Osteocyte (in vitro differentiated cells): ENCODE measurements at regions not wholly inside any gene's neighbourhood (a gene's known extent, or its start where the extent isn't known, plus 50 kb on each side); places are given as distances from the start of the nearest gene placed in this dataset.

ENCODE experiments used
- DNase-seq: peaks from one replicate; pipeline ENCODE4 v3.0.0; 2021; ENCODE audit warnings: mixed read lengths; ENCODE audit not compliant: unreplicated experiment; ENCODE audit errors: extremely low spot score
- H3K27ac Mint-ChIP-seq: one replicate; pipeline ENCODE4 v1.8.0; 2021; ENCODE audit warnings: mild to moderate bottlenecking, mixed read lengths; ENCODE audit not compliant: unreplicated experiment
- H3K27me3 Mint-ChIP-seq: one replicate; pipeline ENCODE4 v1.8.0; 2021; ENCODE audit warnings: mixed read lengths; ENCODE audit not compliant: unreplicated experiment
- H3K36me3 Mint-ChIP-seq: one replicate; pipeline ENCODE4 v1.8.0; 2021; ENCODE audit warnings: mixed read lengths; ENCODE audit not compliant: unreplicated experiment
- H3K4me1 Mint-ChIP-seq: one replicate; pipeline ENCODE4 v1.8.0; 2021; ENCODE audit warnings: mixed read lengths; ENCODE audit not compliant: unreplicated experiment
- H3K4me3 Mint-ChIP-seq: one replicate; pipeline ENCODE4 v1.8.0; 2021; ENCODE audit warnings: mild to moderate bottlenecking, moderate library complexity, mixed read lengths; ENCODE audit not compliant: unreplicated experiment
- H3K9me3 Mint-ChIP-seq: one replicate; pipeline ENCODE4 v1.8.0; 2021; ENCODE audit warnings: mixed read lengths; ENCODE audit not compliant: unreplicated experiment
- TF ChIP-seq, protein P1 (sequence below): fragments of 200-600 bp; sonication (generic); IDR thresholded peaks from 2 replicates; pipeline ENCODE4 v1.5.0; 2021; ENCODE audit warnings: antibody characterized with exemption, mild to moderate bottlenecking, moderate library complexity

DNA sequence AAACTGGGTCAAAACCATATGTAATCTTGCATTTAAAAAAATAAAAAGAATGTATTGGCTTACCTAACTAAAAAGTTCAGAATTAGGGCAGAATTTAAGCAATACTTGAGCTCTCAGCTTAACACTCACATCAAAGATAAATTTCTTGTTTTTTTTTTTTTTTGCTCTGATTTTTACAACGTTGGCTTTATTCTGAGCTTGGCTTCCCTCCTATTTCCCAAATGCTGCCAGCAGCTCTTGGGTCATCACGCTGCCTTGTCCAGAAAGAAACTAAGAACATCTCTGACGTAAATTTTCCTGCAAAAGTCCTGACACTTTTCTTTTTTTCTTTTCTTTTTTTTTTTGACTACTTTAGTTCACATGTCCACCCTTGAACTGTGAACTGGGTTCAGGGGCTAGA, 150.6 kb upstream of the TGFBR2 start:
- peaks cover 2% of the 10 kb centered on the region for H3K36me3 Mint-ChIP-seq
- H3K27ac Mint-ChIP-seq: no peak overlapping the region
- peaks cover 11% of the 10 kb centered on the region for H3K4me1 Mint-ChIP-seq
- no peaks in the 10 kb centered on the region for H3K27me3 Mint-ChIP-seq
- H3K4me3 Mint-ChIP-seq: no peak overlapping the region
- peaks cover 18% of the 10 kb centered on the region for H3K9me3 Mint-ChIP-seq
- DNase-seq: no peak
- TF ChIP-seq, protein P1, sequence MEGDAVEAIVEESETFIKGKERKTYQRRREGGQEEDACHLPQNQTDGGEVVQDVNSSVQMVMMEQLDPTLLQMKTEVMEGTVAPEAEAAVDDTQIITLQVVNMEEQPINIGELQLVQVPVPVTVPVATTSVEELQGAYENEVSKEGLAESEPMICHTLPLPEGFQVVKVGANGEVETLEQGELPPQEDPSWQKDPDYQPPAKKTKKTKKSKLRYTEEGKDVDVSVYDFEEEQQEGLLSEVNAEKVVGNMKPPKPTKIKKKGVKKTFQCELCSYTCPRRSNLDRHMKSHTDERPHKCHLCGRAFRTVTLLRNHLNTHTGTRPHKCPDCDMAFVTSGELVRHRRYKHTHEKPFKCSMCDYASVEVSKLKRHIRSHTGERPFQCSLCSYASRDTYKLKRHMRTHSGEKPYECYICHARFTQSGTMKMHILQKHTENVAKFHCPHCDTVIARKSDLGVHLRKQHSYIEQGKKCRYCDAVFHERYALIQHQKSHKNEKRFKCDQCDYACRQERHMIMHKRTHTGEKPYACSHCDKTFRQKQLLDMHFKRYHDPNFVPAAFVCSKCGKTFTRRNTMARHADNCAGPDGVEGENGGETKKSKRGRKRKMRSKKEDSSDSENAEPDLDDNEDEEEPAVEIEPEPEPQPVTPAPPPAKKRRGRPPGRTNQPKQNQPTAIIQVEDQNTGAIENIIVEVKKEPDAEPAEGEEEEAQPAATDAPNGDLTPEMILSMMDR: no peak

DNA sequence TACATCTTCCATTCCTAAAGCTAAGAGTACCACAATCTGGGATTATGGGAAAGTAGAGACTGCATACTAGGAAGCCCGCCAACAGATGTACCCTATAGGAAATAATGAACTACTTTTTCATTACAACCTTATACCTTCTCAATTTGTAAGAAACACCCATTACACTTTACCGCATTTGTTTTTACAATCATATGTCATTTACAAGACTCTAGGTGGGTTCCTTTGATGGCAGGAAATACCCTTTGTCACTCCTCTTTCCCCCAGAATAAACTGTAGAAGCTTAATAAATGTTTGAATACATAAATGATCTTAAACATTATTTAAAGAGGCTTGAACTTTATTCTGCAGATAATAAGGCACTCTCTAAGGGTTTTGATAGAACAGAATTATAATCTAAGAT, 150.1 kb upstream of the TGFBR2 start:
- H3K36me3 Mint-ChIP-seq: peaks cover 2% of the 10 kb centered on the region
- H3K27me3 Mint-ChIP-seq: no peaks in the 10 kb centered on the region
- TF ChIP-seq, protein P1: no peak

DNA sequence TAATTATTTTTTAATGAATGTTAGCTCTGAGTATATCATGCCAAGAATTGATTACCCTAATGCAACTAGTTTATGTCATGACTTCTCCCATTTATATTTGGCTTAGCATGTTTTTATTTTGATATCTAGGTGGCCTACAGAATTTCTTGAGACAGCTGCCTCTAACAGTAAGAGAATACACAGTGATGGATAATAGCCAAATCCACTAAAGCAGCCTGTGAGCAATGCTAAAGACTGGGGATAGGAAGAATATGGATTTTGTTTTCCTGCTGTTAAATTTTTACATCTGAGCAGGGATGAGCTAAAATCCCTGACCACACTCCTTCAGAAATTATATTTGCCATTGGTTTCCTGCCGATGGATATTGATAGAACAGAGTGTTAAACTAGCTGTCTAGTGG, 149.3 kb upstream of the TGFBR2 start:
- Mint-ChIP-seq H3K9me3 (peaks cover 14% of the 10 kb centered on the region), H3K4me3 (no peak overlapping the region), H3K36me3 (peaks cover 2% of the 10 kb centered on the region), H3K27me3 (no peaks in the 10 kb centered on the region), H3K4me1 (peaks cover 11% of the 10 kb centered on the region), H3K27ac (no peak overlapping the region)
- TF ChIP-seq, protein P1: no peak
- no peak for DNase-seq

More for the DNA sequence above, 150.1 kb upstream of the TGFBR2 start:
- Mint-ChIP-seq H3K27ac (no peak overlapping the region), H3K4me3 (no peak overlapping the region), H3K4me1 (peaks cover 11% of the 10 kb centered on the region), H3K9me3 (peaks cover 18% of the 10 kb centered on the region)
- no peak for DNase-seq

DNA sequence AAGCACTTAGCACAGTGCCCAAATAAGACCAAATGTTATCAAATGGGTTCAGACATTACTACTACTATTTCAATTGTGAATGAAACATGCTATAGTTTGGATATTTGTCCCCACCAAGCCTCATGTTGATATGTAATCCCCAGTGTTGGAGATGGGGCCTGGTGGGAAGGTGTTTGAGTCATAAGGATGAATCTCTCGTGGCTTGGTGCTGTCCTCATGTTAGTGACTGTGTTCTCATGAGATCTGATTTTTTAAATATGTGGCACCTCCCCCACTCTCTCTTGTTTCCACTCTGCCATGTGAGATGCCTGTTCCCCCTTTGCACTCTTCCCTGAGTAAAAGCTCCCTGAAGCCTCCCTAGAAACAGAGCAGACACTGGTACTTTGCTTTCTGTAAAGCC, 148.7 kb upstream of the TGFBR2 start:
- no peak for DNase-seq
- Mint-ChIP-seq H3K4me1 (peaks cover 10% of the 10 kb centered on the region), H3K27me3 (no peaks in the 10 kb centered on the region), H3K9me3 (peaks cover 8% of the 10 kb centered on the region), H3K27ac (no peak overlapping the region), H3K36me3 (peaks cover 2% of the 10 kb centered on the region), H3K4me3 (no peak overlapping the region)
- TF ChIP-seq, protein P1: no peak

DNA sequence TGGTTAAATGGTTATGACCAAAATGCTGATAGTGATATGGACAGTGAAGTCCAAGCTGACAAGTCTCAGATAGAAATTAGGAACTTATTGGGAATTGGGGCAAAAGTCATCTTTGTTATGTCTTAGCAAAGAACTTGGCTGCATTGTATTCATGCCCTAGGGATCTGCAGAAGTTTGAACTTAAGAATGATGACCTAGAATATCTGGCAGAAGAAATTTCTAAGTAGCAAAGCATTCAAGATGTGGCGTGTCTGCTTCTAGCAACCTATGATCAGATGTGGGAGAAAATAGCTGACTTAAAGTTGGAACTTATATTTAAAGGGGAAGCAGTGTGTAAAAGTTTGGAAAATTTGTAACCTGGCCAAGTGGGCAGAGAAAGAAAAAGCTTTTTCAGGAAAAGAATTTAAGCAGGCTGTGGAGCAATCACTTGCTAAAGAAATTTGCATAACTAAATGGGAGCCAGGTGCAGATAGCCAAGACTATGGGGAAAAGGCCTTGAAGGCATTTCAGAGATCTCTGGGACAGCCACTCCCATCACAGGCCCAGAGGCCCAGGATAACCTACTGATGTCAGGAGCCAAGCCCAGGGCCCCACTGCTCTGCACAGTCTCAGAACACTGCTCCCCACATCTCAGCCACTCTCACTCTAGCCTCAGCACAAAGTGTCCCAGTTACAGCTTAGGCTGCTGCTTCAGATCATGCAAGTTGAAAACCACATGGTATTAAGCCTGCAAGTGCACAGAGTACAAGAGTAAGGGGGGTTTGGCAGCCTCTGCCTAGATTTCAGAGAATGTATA, 147.8 kb upstream of the TGFBR2 start:
- DNase-seq: no peak
- H3K27ac Mint-ChIP-seq: no peak overlapping the region
- H3K4me3 Mint-ChIP-seq: no peak overlapping the region
- TF ChIP-seq, protein P1: no peak
- no peaks in the 10 kb centered on the region for H3K27me3 Mint-ChIP-seq
- H3K9me3 Mint-ChIP-seq: peaks cover 6% of the 10 kb centered on the region
- H3K36me3 Mint-ChIP-seq: peaks cover 2% of the 10 kb centered on the region
- peaks cover 2% of the 10 kb centered on the region for H3K4me1 Mint-ChIP-seq
